ENCODE measurements at regions not wholly inside any gene's neighbourhood (a gene's known extent, or its start where the extent isn't known, plus 50 kb on each side); places are given as distances from the start of the nearest gene placed in this dataset.

DNA sequence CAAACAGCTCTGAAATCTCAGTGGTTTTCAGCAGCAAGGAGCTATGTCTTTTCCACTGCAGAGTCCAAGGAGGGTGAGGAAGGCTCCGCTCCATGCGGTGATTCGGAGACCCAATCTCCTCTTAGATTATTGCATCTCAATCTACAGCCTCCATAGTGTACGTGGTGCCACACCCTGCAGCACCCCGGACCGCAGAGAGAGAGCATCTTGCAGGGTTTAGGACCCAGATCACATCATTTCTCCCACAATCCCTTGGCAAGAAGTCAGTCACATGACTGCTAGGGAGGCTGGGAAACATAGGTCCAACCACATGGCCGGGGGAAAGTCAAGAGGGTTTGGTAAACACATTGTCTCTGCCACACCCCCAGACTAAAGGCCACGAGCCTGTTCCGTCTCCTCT lies 209.4 kb upstream of the TMEM132C start:
- Histone ChIP-seq H3K4me1 (ENCODE audit: control insufficient read depth in 5 of 5, insufficient read depth in 5 of 5, low read length in 5 of 5) (no peaks in the 10 kb centered on the region), H3K4me3 (no peak overlapping the region), H3K27me3 (ENCODE audit: control insufficient read depth in 3 of 3, insufficient read depth in 3 of 3, low read length in 2 of 3) (peaks cover 0 to 3% (median 0%) of the 10 kb centered on the region in 3 donors), H3K9ac (ENCODE audit: insufficient read depth in 1 of 2, low read length in 2 of 2) (no peak overlapping the region), H3K27ac (ENCODE audit: low read depth in 1 of 2, low read length in 1 of 2) (no peak overlapping the region), H3K9me3 (ENCODE audit: control insufficient read depth in 4 of 4, insufficient read depth in 3 of 4, low read length in 3 of 4) (peaks cover 0 to 8% (median 0%) of the 10 kb centered on the region in 4 donors), H3K36me3 (ENCODE audit: control insufficient read depth in 4 of 4, insufficient read depth in 4 of 4, low read length in 4 of 4) (no peaks in the 10 kb centered on the region)
- TF ChIP-seq, protein P1, sequence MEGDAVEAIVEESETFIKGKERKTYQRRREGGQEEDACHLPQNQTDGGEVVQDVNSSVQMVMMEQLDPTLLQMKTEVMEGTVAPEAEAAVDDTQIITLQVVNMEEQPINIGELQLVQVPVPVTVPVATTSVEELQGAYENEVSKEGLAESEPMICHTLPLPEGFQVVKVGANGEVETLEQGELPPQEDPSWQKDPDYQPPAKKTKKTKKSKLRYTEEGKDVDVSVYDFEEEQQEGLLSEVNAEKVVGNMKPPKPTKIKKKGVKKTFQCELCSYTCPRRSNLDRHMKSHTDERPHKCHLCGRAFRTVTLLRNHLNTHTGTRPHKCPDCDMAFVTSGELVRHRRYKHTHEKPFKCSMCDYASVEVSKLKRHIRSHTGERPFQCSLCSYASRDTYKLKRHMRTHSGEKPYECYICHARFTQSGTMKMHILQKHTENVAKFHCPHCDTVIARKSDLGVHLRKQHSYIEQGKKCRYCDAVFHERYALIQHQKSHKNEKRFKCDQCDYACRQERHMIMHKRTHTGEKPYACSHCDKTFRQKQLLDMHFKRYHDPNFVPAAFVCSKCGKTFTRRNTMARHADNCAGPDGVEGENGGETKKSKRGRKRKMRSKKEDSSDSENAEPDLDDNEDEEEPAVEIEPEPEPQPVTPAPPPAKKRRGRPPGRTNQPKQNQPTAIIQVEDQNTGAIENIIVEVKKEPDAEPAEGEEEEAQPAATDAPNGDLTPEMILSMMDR (IDR thresholded peaks at IDR 0.05; ENCODE audit: control extremely low read depth, extremely low read depth): no peak
- ATAC-seq (ENCODE audit: insufficient read depth, low FRiP score) (no peak), DNase-seq (no peak)
- 89 to 94% methylated on average over 9 of the region's 9 CpGs for WGBS, 2 donors

DNA sequence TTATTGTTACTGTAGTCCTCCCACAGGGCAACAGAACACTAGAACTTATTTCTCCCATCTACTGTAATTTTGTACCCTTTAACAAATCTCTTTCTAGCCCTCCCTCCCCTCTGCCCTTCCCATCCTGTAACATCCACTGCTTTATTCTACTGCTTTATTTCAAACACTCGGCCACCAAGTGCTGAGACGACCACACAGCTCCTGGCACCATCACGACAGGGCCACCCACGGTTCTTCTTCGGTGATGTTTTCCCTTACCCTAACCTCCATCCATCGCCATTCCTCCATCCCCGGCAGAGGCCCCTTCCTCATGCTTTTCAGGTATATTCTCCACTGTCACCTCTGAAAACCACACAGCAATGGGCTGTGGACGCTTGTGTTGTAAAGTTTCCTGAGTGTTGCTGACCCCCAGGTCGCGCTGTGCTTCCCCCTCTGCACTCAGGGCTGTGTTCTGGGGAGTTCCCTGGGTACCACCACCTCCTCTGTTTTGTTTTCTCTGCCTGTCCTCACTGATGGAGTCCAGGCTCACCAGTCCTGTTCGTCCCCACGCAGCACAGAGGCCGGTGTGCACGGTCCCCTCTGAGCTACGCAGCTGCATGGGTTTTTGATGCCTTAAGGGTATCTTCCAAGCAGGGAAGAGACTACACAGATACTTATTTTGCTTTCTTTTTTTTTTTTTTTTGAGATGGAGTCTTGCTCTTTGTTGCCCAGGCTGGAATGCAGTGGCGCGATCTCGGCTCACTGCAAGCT lies 207.2 kb upstream of the TMEM132C start:
- no peaks in the 10 kb centered on the region for H3K4me1 ChIP-seq (ENCODE audit: control insufficient read depth in 5 of 5, insufficient read depth in 5 of 5, low read length in 5 of 5)
- H3K9me3 ChIP-seq (ENCODE audit: control insufficient read depth in 4 of 4, insufficient read depth in 3 of 4, low read length in 3 of 4): peaks cover 0 to 8% (median 0%) of the 10 kb centered on the region in 4 donors
- no peak overlapping the region for H3K27ac ChIP-seq (ENCODE audit: low read depth in 1 of 2, low read length in 1 of 2)
- WGBS, 2 donors: 83 to 89% methylated on average over 18 of the region's 18 CpGs
- DNase-seq: no peak
- H3K4me3 ChIP-seq: no peak overlapping the region
- no peak overlapping the region for H3K9ac ChIP-seq (ENCODE audit: insufficient read depth in 1 of 2, low read length in 2 of 2)
- TF ChIP-seq, protein P1 (IDR thresholded peaks at IDR 0.05; ENCODE audit: control extremely low read depth, extremely low read depth): no peak
- peaks cover 0 to 3% (median 0%) of the 10 kb centered on the region in 3 donors for H3K27me3 ChIP-seq (ENCODE audit: control insufficient read depth in 3 of 3, insufficient read depth in 3 of 3, low read length in 2 of 3)
- ATAC-seq (ENCODE audit: insufficient read depth, low FRiP score): no peak
- no peaks in the 10 kb centered on the region for H3K36me3 ChIP-seq (ENCODE audit: control insufficient read depth in 4 of 4, insufficient read depth in 4 of 4, low read length in 4 of 4)

DNA sequence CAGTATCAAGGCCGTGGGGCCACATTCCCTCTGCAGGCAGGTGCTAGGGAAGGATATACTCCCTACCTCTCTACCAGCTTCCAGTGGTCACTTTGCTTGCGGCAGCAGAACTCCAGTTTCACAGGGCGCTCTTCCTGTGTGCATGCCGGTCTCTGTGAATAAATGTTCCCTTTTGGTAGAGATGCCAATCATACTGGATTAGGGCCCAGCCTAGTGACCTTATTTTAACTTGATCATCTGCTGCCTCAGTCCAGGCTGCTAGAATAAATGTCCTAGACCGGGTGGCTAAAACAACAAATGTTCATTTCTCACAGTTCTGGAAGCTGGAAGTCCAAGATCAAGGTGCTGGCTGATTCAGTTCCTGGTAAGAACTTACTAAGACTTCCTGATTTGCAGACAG lies 198.8 kb upstream of the TMEM132C start:
- no peak overlapping the region for H3K9ac ChIP-seq (ENCODE audit: insufficient read depth in 1 of 2, low read length in 2 of 2)
- H3K36me3 ChIP-seq (ENCODE audit: control insufficient read depth in 4 of 4, insufficient read depth in 4 of 4, low read length in 4 of 4): no peaks in the 10 kb centered on the region
- 81 to 89% methylated on average over 5 of the region's 5 CpGs for WGBS, 2 donors
- TF ChIP-seq, protein P1 (IDR thresholded peaks at IDR 0.05; ENCODE audit: control extremely low read depth, extremely low read depth): no peak
- ATAC-seq (ENCODE audit: insufficient read depth, low FRiP score) (no peak), DNase-seq (no peak)
- H3K27me3 ChIP-seq (ENCODE audit: control insufficient read depth in 3 of 3, insufficient read depth in 3 of 3, low read length in 2 of 3): no peaks in the 10 kb centered on the region
- no peak overlapping the region for H3K27ac ChIP-seq (ENCODE audit: low read depth in 1 of 2, low read length in 1 of 2)
- no peak overlapping the region for H3K4me3 ChIP-seq
- H3K9me3 ChIP-seq (ENCODE audit: control insufficient read depth in 4 of 4, insufficient read depth in 3 of 4, low read length in 3 of 4): no peaks in the 10 kb centered on the region
- H3K4me1 ChIP-seq (ENCODE audit: control insufficient read depth in 5 of 5, insufficient read depth in 5 of 5, low read length in 5 of 5): no peaks in the 10 kb centered on the region
